ENCODE measurements at regions not wholly inside any gene's neighbourhood (a gene's known extent, or its start where the extent isn't known, plus 50 kb on each side); places are given as distances from the start of the nearest gene placed in this dataset.
"Not testable (repeated sequence)": the region's sequence is repeated elsewhere in the genome, so short reads cannot be mapped to it uniquely, and the experiment has no call there.

DNA sequence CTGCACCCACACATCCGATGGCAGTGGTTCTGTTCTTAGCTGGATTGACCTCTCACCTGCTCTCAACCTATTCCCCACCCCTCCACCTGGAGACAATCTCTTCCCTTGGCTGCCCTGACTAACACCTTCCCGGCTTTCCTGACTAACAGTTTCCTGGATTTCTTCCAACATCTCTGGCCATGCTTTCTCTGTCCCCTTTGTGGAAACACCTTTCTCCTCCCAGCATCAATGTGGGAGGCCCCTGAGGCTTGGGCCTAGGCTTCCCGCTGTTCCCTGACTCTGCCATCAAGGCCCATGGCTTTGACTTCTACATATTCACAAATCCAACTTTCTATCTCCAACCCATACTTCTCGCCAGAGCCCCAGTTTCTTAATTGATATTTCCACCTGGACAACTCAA, 142.8 kb upstream of the ATP2B2 start:
- intact Hi-C loops (cut with micrococcal nuclease; ENCODE audit: unreplicated experiment) (no loop called here), in situ Hi-C loops (cut with HindIII; ENCODE audit: extremely low pct_ligation_motif_present, low pct_unique_long_range_greater_than_20kb) (no loop called here)
- Histone ChIP-seq H4K20me1 (ENCODE audit: insufficient read depth, low read length) (no peaks in the 10 kb centered on the region), H3K4me2 (ENCODE audit: low read depth, low read length) (no peak overlapping the region), H2AFZ (ENCODE audit: low read length) (no peak overlapping the region), H3K4me1 (ENCODE audit: insufficient read depth, low read length) (no peaks in the 10 kb centered on the region), H3K36me3 (replicated peaks in 1 of 2; ENCODE audit: control insufficient read depth in 1 of 2, insufficient read depth in 2 of 2, low read length in 2 of 2) (no peaks in the 10 kb centered on the region), H3K9ac (ENCODE audit: insufficient read depth, low read depth, low read length) (no peak overlapping the region), H3K9me3 (ENCODE audit: low read length) (no peaks in the 10 kb centered on the region), H3K27me3 (ENCODE audit: control insufficient read depth in 1 of 2, insufficient read depth in 2 of 2, low read length in 2 of 2) (no peaks in the 10 kb centered on the region), H3K79me2 (ENCODE audit: insufficient read depth, low read length) (no peaks in the 10 kb centered on the region), H3K27ac (ENCODE audit: extremely low read length, insufficient read depth, low read length) (no peak overlapping the region), H3K4me3 (replicated peaks in 1 of 3; ENCODE audit: insufficient read depth in 1 of 3, low read depth in 2 of 3, low read length in 3 of 3) (no peak overlapping the region)
- ATAC-seq (no peak), DNase-seq (ENCODE audit: low spot score) (no peak), FAIRE-seq (no peak)
- no TSS peak for BruUV-seq (replicated peaks)
- WGBS (ENCODE audit: low lambda C conversion rate) = 26% methylated on average over 3 of the region's 4 CpGs
- CTCF ChIA-PET (ENCODE audit: low intra/inter-chr PET ratio, low total read pairs) = no interaction called here
- POLR2A ChIA-PET = no interaction called here
- no peak for TF ChIP-seq ZBTB21 (CRISPR knock-in tag; IDR thresholded peaks at IDR 0.05)
- TF ChIP-seq, protein P1, sequence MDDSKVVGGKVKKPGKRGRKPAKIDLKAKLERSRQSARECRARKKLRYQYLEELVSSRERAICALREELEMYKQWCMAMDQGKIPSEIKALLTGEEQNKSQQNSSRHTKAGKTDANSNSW (CRISPR knock-in tag; IDR thresholded peaks at IDR 0.05; ENCODE audit: borderline replicate concordance) = no peak

DNA sequence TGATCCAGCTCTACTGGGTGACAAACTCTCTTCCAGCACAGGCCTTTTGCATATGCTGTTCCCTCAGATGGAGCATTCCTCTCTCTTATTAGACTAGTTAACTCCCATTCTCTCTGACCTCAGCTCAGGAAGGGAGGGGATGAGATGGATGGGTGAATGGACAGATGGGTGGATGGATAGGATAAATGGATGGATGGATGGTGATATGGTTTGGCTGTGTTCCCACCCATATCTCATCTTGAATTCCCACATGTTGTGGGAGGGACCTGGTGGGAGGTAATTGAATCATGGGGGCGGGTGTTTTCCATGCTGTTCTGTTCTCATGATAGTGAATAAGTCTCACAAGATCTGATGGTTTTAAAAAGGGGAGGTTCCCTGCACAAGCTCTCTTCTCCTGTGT, 144.1 kb upstream of the ATP2B2 start:
- H3K9me3 ChIP-seq (ENCODE audit: low read length); H2AFZ ChIP-seq (ENCODE audit: low read length); H3K9ac ChIP-seq (ENCODE audit: insufficient read depth, low read depth, low read length); POLR2A ChIA-PET; H3K27ac ChIP-seq (ENCODE audit: extremely low read length, insufficient read depth, low read length); H3K4me1 ChIP-seq (ENCODE audit: insufficient read depth, low read length); H3K36me3 ChIP-seq (replicated peaks in 1 of 2; ENCODE audit: control insufficient read depth in 1 of 2, insufficient read depth in 2 of 2, low read length in 2 of 2); DNase-seq (ENCODE audit: low spot score); CTCF ChIA-PET (ENCODE audit: low intra/inter-chr PET ratio, low total read pairs); H3K27me3 ChIP-seq (ENCODE audit: control insufficient read depth in 1 of 2, insufficient read depth in 2 of 2, low read length in 2 of 2); H4K20me1 ChIP-seq (ENCODE audit: insufficient read depth, low read length); H3K4me2 ChIP-seq (ENCODE audit: low read depth, low read length); BruUV-seq (replicated peaks); H3K79me2 ChIP-seq (ENCODE audit: insufficient read depth, low read length); H3K4me3 ChIP-seq (replicated peaks in 1 of 3; ENCODE audit: insufficient read depth in 1 of 3, low read depth in 2 of 3, low read length in 3 of 3); in situ Hi-C loops (cut with HindIII; ENCODE audit: extremely low pct_ligation_motif_present, low pct_unique_long_range_greater_than_20kb); FAIRE-seq; ATAC-seq; intact Hi-C loops (cut with micrococcal nuclease; ENCODE audit: unreplicated experiment): not testable (repeated sequence)
- 0% methylated on average over 1 of the region's 1 CpG for WGBS (ENCODE audit: low lambda C conversion rate)

- in situ Hi-C loops (cut with HindIII; ENCODE audit: extremely low pct_ligation_motif_present, low pct_unique_long_range_greater_than_20kb) = no loop called here
- no TSS peak for BruUV-seq (replicated peaks)
- H3K79me2 ChIP-seq (ENCODE audit: insufficient read depth, low read length) = no peaks in the 10 kb centered on the region
- no peak overlapping the region for H3K4me3 ChIP-seq (replicated peaks in 1 of 3; ENCODE audit: insufficient read depth in 1 of 3, low read depth in 2 of 3, low read length in 3 of 3)
- DNase-seq (ENCODE audit: low spot score) = no peak
- ChIA-PET CTCF (ENCODE audit: low intra/inter-chr PET ratio, low total read pairs) (no interaction called here), POLR2A (no interaction called here)
- H4K20me1 ChIP-seq (ENCODE audit: insufficient read depth, low read length) = no peaks in the 10 kb centered on the region
- H3K4me1 ChIP-seq (ENCODE audit: insufficient read depth, low read length) = no peaks in the 10 kb centered on the region
- no peaks in the 10 kb centered on the region; a peak in 1 of 5 replicates for H3K27me3 ChIP-seq (ENCODE audit: control insufficient read depth in 1 of 2, insufficient read depth in 2 of 2, low read length in 2 of 2)
- intact Hi-C loops (cut with micrococcal nuclease; ENCODE audit: unreplicated experiment) = no loop called here
- no peaks in the 10 kb centered on the region for H3K36me3 ChIP-seq (replicated peaks in 1 of 2; ENCODE audit: control insufficient read depth in 1 of 2, insufficient read depth in 2 of 2, low read length in 2 of 2)
- H3K9me3 ChIP-seq (ENCODE audit: low read length) = no peaks in the 10 kb centered on the region
- no peak overlapping the region for H3K9ac ChIP-seq (ENCODE audit: insufficient read depth, low read depth, low read length)
- no peak overlapping the region for H3K4me2 ChIP-seq (ENCODE audit: low read depth, low read length)
- H2AFZ ChIP-seq (ENCODE audit: low read length) = no peak overlapping the region
- no peak for FAIRE-seq
- H3K27ac ChIP-seq (ENCODE audit: extremely low read length, insufficient read depth, low read length) = no peak overlapping the region
- no peak for ATAC-seq
- TF ChIP-seq KDM2A (CRISPR knock-in tag; IDR thresholded peaks at IDR 0.05; ENCODE audit: borderline replicate concordance, low read depth) (no peak), SIX4 (CRISPR knock-in tag; IDR thresholded peaks at IDR 0.05) (no peak), ELF3 (CRISPR knock-in tag; IDR thresholded peaks at IDR 0.05) (no peak), ZNF30 (CRISPR knock-in tag; IDR thresholded peaks at IDR 0.05) (no peak), KLF15 (CRISPR knock-in tag; IDR thresholded peaks at IDR 0.05; ENCODE audit: borderline replicate concordance) (no peak), ZNF207 (IDR thresholded peaks at IDR 0.05; ENCODE audit: borderline replicate concordance) (no peak), CREB1 (IDR thresholded peaks at IDR 0.05) (no peak), CREB1 (CRISPR knock-in tag; IDR thresholded peaks at IDR 0.05) (no peak), ZNF432 (CRISPR knock-in tag; IDR thresholded peaks at IDR 0.05; ENCODE audit: borderline replicate concordance) (no peak), SMAD3 (CRISPR knock-in tag; IDR thresholded peaks at IDR 0.05) (no peak), ZNF577 (CRISPR knock-in tag; IDR thresholded peaks at IDR 0.05; ENCODE audit: borderline replicate concordance, low read depth) (no peak), NFKBIZ (CRISPR knock-in tag; IDR thresholded peaks at IDR 0.05) (no peak)
- TF ChIP-seq, protein P2, sequence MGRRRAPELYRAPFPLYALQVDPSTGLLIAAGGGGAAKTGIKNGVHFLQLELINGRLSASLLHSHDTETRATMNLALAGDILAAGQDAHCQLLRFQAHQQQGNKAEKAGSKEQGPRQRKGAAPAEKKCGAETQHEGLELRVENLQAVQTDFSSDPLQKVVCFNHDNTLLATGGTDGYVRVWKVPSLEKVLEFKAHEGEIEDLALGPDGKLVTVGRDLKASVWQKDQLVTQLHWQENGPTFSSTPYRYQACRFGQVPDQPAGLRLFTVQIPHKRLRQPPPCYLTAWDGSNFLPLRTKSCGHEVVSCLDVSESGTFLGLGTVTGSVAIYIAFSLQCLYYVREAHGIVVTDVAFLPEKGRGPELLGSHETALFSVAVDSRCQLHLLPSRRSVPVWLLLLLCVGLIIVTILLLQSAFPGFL (CRISPR knock-in tag; IDR thresholded peaks at IDR 0.05) = no peak
Measured at GRCh38 chr3:10651506-10651905, 146.1 kb upstream of the ATP2B2 start.

Measured in HepG2 (cell line).